EL (cell line): ENCODE measurements at regions not wholly inside any gene's neighbourhood (a gene's known extent, or its start where the extent isn't known, plus 50 kb on each side); places are given as distances from the start of the nearest gene placed in this dataset.
A peak's percentile ranks its signal among the peaks of the same experiment; 100 is the strongest.

Source experiments
- DNase-seq: peaks from one replicate; pipeline ENCODE4 v3.0.0-alpha.2; 2016

DNA sequence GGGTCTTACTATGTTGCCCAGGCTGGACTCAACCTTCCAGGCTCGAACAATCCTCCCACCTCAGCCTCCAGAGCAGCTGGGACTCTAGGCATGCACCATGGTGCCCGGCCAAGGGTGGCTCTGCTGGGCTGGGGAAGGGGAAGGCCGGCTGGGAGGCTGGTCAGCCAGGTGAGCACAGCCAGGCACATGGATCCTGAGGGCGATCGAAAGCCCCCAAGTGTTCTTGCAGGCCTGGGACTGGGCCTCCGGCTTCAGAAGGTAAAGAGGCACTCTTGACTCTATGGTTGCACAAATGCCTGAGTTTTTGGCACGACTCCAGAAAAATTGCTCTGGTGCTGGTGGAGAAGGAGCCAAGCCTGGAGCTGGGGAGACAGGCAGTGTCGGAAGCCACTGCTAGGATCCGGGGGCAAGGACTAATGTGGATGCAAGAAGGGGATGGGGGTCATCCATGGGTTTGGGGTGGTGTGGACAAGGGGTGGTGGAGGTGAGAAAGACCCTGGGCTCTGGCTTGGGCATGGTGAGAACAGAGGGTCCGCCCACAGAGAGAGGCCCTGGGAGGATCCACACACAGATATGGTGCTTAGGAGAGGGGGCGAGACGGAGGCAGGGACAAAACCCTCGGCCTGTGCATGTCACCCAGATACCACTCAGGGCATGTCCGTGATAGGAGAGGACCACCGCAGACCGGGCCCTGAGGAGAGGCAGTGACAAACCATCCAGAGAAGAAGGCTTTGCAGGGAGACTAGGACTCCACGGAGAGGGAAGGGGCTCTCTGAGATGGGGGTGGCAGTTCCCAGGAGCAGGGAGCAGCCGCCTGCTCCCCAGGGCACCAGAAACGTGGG is 51.1 kb upstream of the COL5A1 start:
- peak; percentile 31 for DNase-seq

- peak; percentile 40 for DNase-seq
Measured at GRCh38 chr9:134591082-134591571, 50.5 kb upstream of the COL5A1 start.

- DNase-seq: peak; percentile 54
Measured at GRCh38 chr9:134591573-134591981, 50.0 kb upstream of the COL5A1 start.
